ENCODE measurements at regions not wholly inside any gene's neighbourhood (a gene's known extent, or its start where the extent isn't known, plus 50 kb on each side); places are given as distances from the start of the nearest gene placed in this dataset.

- no peak for TF ChIP-seq CTCF (IDR thresholded peaks at IDR 0.05; ENCODE audit: low read length, missing control alignments)
- no peak overlapping the region for H3K4me3 ChIP-seq (replicated peaks; ENCODE audit: low read depth, low read length)
- DNase-seq (ENCODE audit: low read depth), result no peak
These were observed 440.3 kb downstream of the ZIC3 start for GRCh38 chrX:138006180-138006579.

GRCh38 chrX:138008281-138008680 is 442.4 kb downstream of the ZIC3 start:
- H3K4me3 ChIP-seq (replicated peaks; ENCODE audit: low read depth, low read length), result no peak overlapping the region
- DNase-seq (ENCODE audit: low read depth), result no peak
- no peak for TF ChIP-seq CTCF (IDR thresholded peaks at IDR 0.05; ENCODE audit: low read length, missing control alignments)

- no peak for TF ChIP-seq CTCF (IDR thresholded peaks at IDR 0.05; ENCODE audit: low read length, missing control alignments)
- no peak overlapping the region for H3K4me3 ChIP-seq (replicated peaks; ENCODE audit: low read depth, low read length)
- DNase-seq (ENCODE audit: low read depth), result no peak
These were observed 445.5 kb downstream of the ZIC3 start for GRCh38 chrX:138011468-138011867.

- DNase-seq (ENCODE audit: low read depth), result no peak
- no peak for TF ChIP-seq CTCF (IDR thresholded peaks at IDR 0.05; ENCODE audit: low read length, missing control alignments)
- no peak overlapping the region for H3K4me3 ChIP-seq (replicated peaks; ENCODE audit: low read depth, low read length)
These were observed 448.6 kb downstream of the ZIC3 start for GRCh38 chrX:138014577-138014976.

GRCh38 chrX:138018145-138018799 is 452.3 kb downstream of the ZIC3 start:
- peak; percentile 0 for DNase-seq (ENCODE audit: low read depth)
- no peak for TF ChIP-seq CTCF (IDR thresholded peaks at IDR 0.05; ENCODE audit: low read length, missing control alignments)
- no peak overlapping the region for H3K4me3 ChIP-seq (replicated peaks; ENCODE audit: low read depth, low read length)

GRCh38 chrX:138020941-138021340 is 455.0 kb downstream of the ZIC3 start:
- no peak overlapping the region for H3K4me3 ChIP-seq (replicated peaks; ENCODE audit: low read depth, low read length)
- no peak for TF ChIP-seq CTCF (IDR thresholded peaks at IDR 0.05; ENCODE audit: low read length, missing control alignments)
- DNase-seq (ENCODE audit: low read depth), result no peak

GRCh38 chrX:138026211-138026610 is 460.3 kb downstream of the ZIC3 start:
- H3K4me3 ChIP-seq (replicated peaks; ENCODE audit: low read depth, low read length), result no peak overlapping the region
- TF ChIP-seq CTCF (IDR thresholded peaks at IDR 0.05; ENCODE audit: low read length, missing control alignments), result no peak
- no peak for DNase-seq (ENCODE audit: low read depth)
